BE2C (cell line): ENCODE measurements at regions not wholly inside any gene's neighbourhood (a gene's known extent, or its start where the extent isn't known, plus 50 kb on each side); places are given as distances from the start of the nearest gene placed in this dataset.

ENCODE experiments used
- DNase-seq: peaks from one replicate; pipeline ENCODE4 v3.0.0-alpha.2; 2020
- H3K27me3 ChIP-seq: fragments of 250-450 bp; sonication (Bioruptor Pico); 2 replicates; pipeline ENCODE4 v1.5.1; 2020; ENCODE audit warnings: mild to moderate bottlenecking
- H3K36me3 ChIP-seq: fragments of 250-450 bp; sonication (Bioruptor Pico); 2 replicates; pipeline ENCODE4 v1.5.1; 2020; ENCODE audit warnings: mild to moderate bottlenecking
- H3K4me1 ChIP-seq: fragments of 250-450 bp; sonication (Bioruptor Pico); 2 replicates; pipeline ENCODE4 v1.5.1; 2020
- H3K4me3 ChIP-seq: 2 replicates; pipeline ENCODE4 v1.5.1; 2011; ENCODE audit warnings: low read depth, low read length
- H3K9me3 ChIP-seq: fragments of 250-450 bp; sonication (Bioruptor Pico); 2 replicates; pipeline ENCODE4 v1.5.1; 2020
- CTCF ChIP-seq: IDR thresholded peaks from 2 replicates; pipeline ENCODE4 v1.5.1; 2012; ENCODE audit warnings: mild to moderate bottlenecking, low read depth, low read length

GRCh38 chr10:35699848-35700486 lies 57.9 kb upstream of the FZD8 start:
- no peaks in the 10 kb centered on the region for H3K4me1 ChIP-seq
- no peaks in the 10 kb centered on the region for H3K27me3 ChIP-seq
- H3K36me3 ChIP-seq = no peaks in the 10 kb centered on the region
- no peak overlapping the region for H3K4me3 ChIP-seq
- no peak for DNase-seq
- TF ChIP-seq CTCF = no peak
- no peaks in the 10 kb centered on the region for H3K9me3 ChIP-seq

- Histone ChIP-seq H3K9me3 (no peaks in the 10 kb centered on the region), H3K36me3 (no peaks in the 10 kb centered on the region), H3K27me3 (no peaks in the 10 kb centered on the region), H3K4me3 (no peak overlapping the region), H3K4me1 (no peaks in the 10 kb centered on the region)
- no peak for DNase-seq
- TF ChIP-seq CTCF = no peak
These were observed 54.5 kb upstream of the FZD8 start for GRCh38 chr10:35696392-35697287.

GRCh38 chr10:35693800-35694199 lies 51.7 kb upstream of the FZD8 start:
- no peak for TF ChIP-seq CTCF
- H3K27me3 ChIP-seq = no peaks in the 10 kb centered on the region
- no peaks in the 10 kb centered on the region for H3K9me3 ChIP-seq
- H3K4me3 ChIP-seq = no peak overlapping the region
- no peaks in the 10 kb centered on the region for H3K4me1 ChIP-seq
- H3K36me3 ChIP-seq = no peaks in the 10 kb centered on the region
- no peak for DNase-seq
